H54 (cell line): ENCODE measurements at regions not wholly inside any gene's neighbourhood (a gene's known extent, or its start where the extent isn't known, plus 50 kb on each side); places are given as distances from the start of the nearest gene placed in this dataset.
A peak's percentile ranks its signal among the peaks of the same experiment; 100 is the strongest.
"Not testable (repeated sequence)": the region's sequence is repeated elsewhere in the genome, so short reads cannot be mapped to it uniquely, and the experiment has no call there.

ENCODE experiments used
- DNase-seq: peaks from one replicate; pipeline ENCODE4 v3.0.0; 2011; ENCODE audit warnings: low spot score, mixed read lengths; ENCODE audit not compliant: insufficient read length
- FAIRE-seq: peaks from 3 replicates; lab custom pipeline; 2011; peaks lifted over from hg19 to GRCh38; lab: Jason Lieb, UNC
- POLR2A ChIP-seq: IDR thresholded peaks from 2 replicates; pipeline ENCODE4 v1.6.1; 2011; ENCODE audit warnings: low read depth, mild to moderate bottlenecking, low read length

- DNase-seq (no peak), FAIRE-seq (no peak)
- no peak for TF ChIP-seq POLR2A
These were observed 127.5 kb downstream of the MC4R start for GRCh38 chr18:60245096-60245495.

- FAIRE-seq, DNase-seq: not testable (repeated sequence)
These were observed 133.4 kb downstream of the MC4R start for GRCh38 chr18:60239024-60239710.

- TF ChIP-seq POLR2A = no peak
These were observed 137.4 kb downstream of the MC4R start for GRCh38 chr18:60235164-60235563.

GRCh38 chr18:60232541-60232940, 140.0 kb downstream of the MC4R start:
- no peak for TF ChIP-seq POLR2A
- peak; percentile 1 for DNase-seq
- no peak for FAIRE-seq

More at GRCh38 chr18:60235164-60235563, 137.4 kb downstream of the MC4R start:
- DNase-seq (no peak), FAIRE-seq (no peak)

GRCh38 chr18:60228609-60229595, 143.7 kb downstream of the MC4R start:
- DNase-seq (no peak), FAIRE-seq (no peak)
- no peak for TF ChIP-seq POLR2A

GRCh38 chr18:60215432-60215831, 157.1 kb downstream of the MC4R start:
- no peak for TF ChIP-seq POLR2A
- no peak for DNase-seq
- no peak for FAIRE-seq

- FAIRE-seq (no peak), DNase-seq (no peak)
- no peak for TF ChIP-seq POLR2A
These were observed 163.5 kb downstream of the MC4R start for GRCh38 chr18:60209042-60209441.

GRCh38 chr18:60202708-60203107, 169.9 kb downstream of the MC4R start:
- FAIRE-seq (no peak), DNase-seq (no peak)
- TF ChIP-seq POLR2A = no peak

GRCh38 chr18:60200558-60200957, 172.0 kb downstream of the MC4R start:
- FAIRE-seq (no peak), DNase-seq (no peak)
- no peak for TF ChIP-seq POLR2A

- no peak for TF ChIP-seq POLR2A
- FAIRE-seq (no peak), DNase-seq (no peak)
These were observed 173.1 kb downstream of the MC4R start for GRCh38 chr18:60199505-60199904.

- no peak for TF ChIP-seq POLR2A
- DNase-seq (no peak), FAIRE-seq (no peak)
These were observed 174.7 kb downstream of the MC4R start for GRCh38 chr18:60197671-60198462.

- TF ChIP-seq POLR2A = no peak
- FAIRE-seq (no peak), DNase-seq (no peak)
These were observed 175.6 kb downstream of the MC4R start for GRCh38 chr18:60196836-60197606.

GRCh38 chr18:60193780-60194179, 178.8 kb downstream of the MC4R start:
- no peak for FAIRE-seq
- TF ChIP-seq POLR2A = no peak
- no peak for DNase-seq
